Activated T-helper 9 cell treated with anti-CD3 and anti-CD28 coated beads, Interleukin-2, amount 50 U/mL, for 16 hours (primary cell): ENCODE measurements at regions not wholly inside any gene's neighbourhood (a gene's known extent, or its start where the extent isn't known, plus 50 kb on each side); places are given as distances from the start of the nearest gene placed in this dataset.

ENCODE experiments used
- DNase-seq: peaks from one replicate; pipeline ENCODE4 v3.0.0-alpha.2; 2020; ENCODE audit warnings: low read depth

- peak; percentile 66 for DNase-seq
Observed at GRCh38 chr6:156564127-156564806, 212.9 kb upstream of the ARID1B start.

GRCh38 chr6:156563714-156564113, 213.5 kb upstream of the ARID1B start:
- no peak for DNase-seq

- no peak for DNase-seq
Observed at GRCh38 chr6:156562636-156563035, 214.5 kb upstream of the ARID1B start.

GRCh38 chr6:156562019-156562418, 215.2 kb upstream of the ARID1B start:
- DNase-seq, result no peak

GRCh38 chr6:156560476-156560875, 216.7 kb upstream of the ARID1B start:
- DNase-seq, result no peak

GRCh38 chr6:156559162-156559690, 218.0 kb upstream of the ARID1B start:
- DNase-seq, result no peak

- DNase-seq, result no peak
Observed at GRCh38 chr6:156557911-156558259, 219.3 kb upstream of the ARID1B start.

- DNase-seq, result no peak
Observed at GRCh38 chr6:156557251-156557910, 219.8 kb upstream of the ARID1B start.

GRCh38 chr6:156556811-156557210, 220.4 kb upstream of the ARID1B start:
- DNase-seq, result no peak

GRCh38 chr6:156555116-156555515, 222.1 kb upstream of the ARID1B start:
- DNase-seq, result no peak

- no peak for DNase-seq
Observed at GRCh38 chr6:156554160-156554559, 223.0 kb upstream of the ARID1B start.

GRCh38 chr6:156552849-156553248, 224.3 kb upstream of the ARID1B start:
- no peak for DNase-seq

GRCh38 chr6:156550949-156551348, 226.2 kb upstream of the ARID1B start:
- DNase-seq, result no peak

GRCh38 chr6:156545931-156546330, 231.2 kb upstream of the ARID1B start:
- DNase-seq, result no peak

GRCh38 chr6:156545021-156545420, 232.2 kb upstream of the ARID1B start:
- no peak for DNase-seq

GRCh38 chr6:156544046-156544445, 233.1 kb upstream of the ARID1B start:
- DNase-seq, result no peak

GRCh38 chr6:156543431-156543830, 233.7 kb upstream of the ARID1B start:
- DNase-seq, result no peak

- no peak for DNase-seq
Observed at GRCh38 chr6:156538875-156539660, 238.1 kb upstream of the ARID1B start.

GRCh38 chr6:156534594-156534993, 242.6 kb upstream of the ARID1B start:
- DNase-seq, result no peak

- DNase-seq, result no peak
Observed at GRCh38 chr6:156533872-156534524, 243.2 kb upstream of the ARID1B start.

- DNase-seq, result no peak
Observed at GRCh38 chr6:156526081-156526480, 251.1 kb upstream of the ARID1B start.

- DNase-seq, result no peak
Observed at GRCh38 chr6:156525541-156525940, 251.6 kb upstream of the ARID1B start.
